ENCODE measurements at regions not wholly inside any gene's neighbourhood (a gene's known extent, or its start where the extent isn't known, plus 50 kb on each side); places are given as distances from the start of the nearest gene placed in this dataset.

GRCh38 chrY:19124609-19125008 lies 351.1 kb upstream of the HSFY2 start:
- intact Hi-C loops (cut with DNase I): no loop called here

DNA sequence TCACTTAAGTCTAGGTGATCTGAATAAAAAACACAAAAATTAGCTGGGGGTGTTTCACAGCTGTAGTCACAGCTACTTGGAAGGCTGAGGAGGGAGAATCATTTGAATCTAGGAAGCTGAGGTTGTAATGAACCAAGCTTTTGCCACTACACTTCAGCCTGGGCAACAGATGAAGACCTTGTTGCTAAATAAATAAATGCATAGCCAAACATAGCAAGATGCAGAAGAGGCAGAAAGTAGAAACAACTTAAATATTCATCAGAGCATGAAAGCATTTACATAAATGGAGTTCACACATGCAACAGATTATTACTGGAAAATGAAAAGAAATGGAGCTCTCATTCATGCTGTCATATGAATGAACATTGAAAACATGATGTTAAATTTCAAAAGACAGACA lies 348.9 kb upstream of the HSFY2 start:
- peaks cover 1% of the 10 kb centered on the region for H3K9me3 ChIP-seq (ENCODE audit: control insufficient read depth, low read length)
- no peaks in the 10 kb centered on the region for H3K27me3 ChIP-seq (ENCODE audit: control insufficient read depth in 1 of 2, insufficient read depth in 2 of 2, low read length in 1 of 2)
- H3K4me3 ChIP-seq (ENCODE audit: low read length in 2 of 2): no peak overlapping the region
- no peak overlapping the region for H3K27ac ChIP-seq (ENCODE audit: low read depth in 1 of 2, low read length in 2 of 2)
- H3K36me3 ChIP-seq (ENCODE audit: control insufficient read depth in 1 of 2, insufficient read depth in 2 of 2, low read length in 1 of 2): no peaks in the 10 kb centered on the region
- DNase-seq: no peak
- no peak for ATAC-seq (ENCODE audit: low FRiP score)
- intact Hi-C loops (cut with DNase I): no loop called here
- H3K4me1 ChIP-seq (ENCODE audit: control insufficient read depth in 1 of 2, insufficient read depth in 2 of 2, low read length in 2 of 2): no peaks in the 10 kb centered on the region

More at GRCh38 chrY:19124609-19125008, 351.1 kb upstream of the HSFY2 start:
- no peak overlapping the region for H3K27ac ChIP-seq (ENCODE audit: low read depth in 1 of 2, low read length in 2 of 2)
- no peaks in the 10 kb centered on the region for H3K4me1 ChIP-seq (ENCODE audit: control insufficient read depth in 1 of 2, insufficient read depth in 2 of 2, low read length in 2 of 2)
- H3K27me3 ChIP-seq (ENCODE audit: control insufficient read depth in 1 of 2, insufficient read depth in 2 of 2, low read length in 1 of 2): no peaks in the 10 kb centered on the region
- ATAC-seq (ENCODE audit: low FRiP score): no peak
- DNase-seq: no peak
- 80% methylated on average over 2 of the region's 2 CpGs; no CpG with 5 or more reads in 1 of the 2 donors for WGBS, 2 donors
- H3K9me3 ChIP-seq (ENCODE audit: control insufficient read depth, low read length): peaks cover 1% of the 10 kb centered on the region
- no peak overlapping the region for H3K4me3 ChIP-seq (ENCODE audit: low read length in 2 of 2)
- no peaks in the 10 kb centered on the region for H3K36me3 ChIP-seq (ENCODE audit: control insufficient read depth in 1 of 2, insufficient read depth in 2 of 2, low read length in 1 of 2)

GRCh38 chrY:19098349-19098748 lies 324.8 kb upstream of the HSFY2 start:
- ATAC-seq (ENCODE audit: low FRiP score) (no peak), DNase-seq (no peak)
- Histone ChIP-seq H3K4me3 (ENCODE audit: low read length in 2 of 2) (no peak overlapping the region), H3K36me3 (ENCODE audit: control insufficient read depth in 1 of 2, insufficient read depth in 2 of 2, low read length in 1 of 2) (no peaks in the 10 kb centered on the region), H3K4me1 (ENCODE audit: control insufficient read depth in 1 of 2, insufficient read depth in 2 of 2, low read length in 2 of 2) (no peaks in the 10 kb centered on the region), H3K9me3 (ENCODE audit: control insufficient read depth, low read length) (no peaks in the 10 kb centered on the region), H3K27ac (ENCODE audit: low read depth in 1 of 2, low read length in 2 of 2) (no peak overlapping the region), H3K27me3 (ENCODE audit: control insufficient read depth in 1 of 2, insufficient read depth in 2 of 2, low read length in 1 of 2) (peaks cover 0 to 1% of the 10 kb centered on the region in 2 donors)
- intact Hi-C loops (cut with DNase I): no loop called here
- WGBS, 2 donors: 79% methylated on average over 3 of the region's 3 CpGs; no CpG with 5 or more reads in 1 of the 2 donors

DNA sequence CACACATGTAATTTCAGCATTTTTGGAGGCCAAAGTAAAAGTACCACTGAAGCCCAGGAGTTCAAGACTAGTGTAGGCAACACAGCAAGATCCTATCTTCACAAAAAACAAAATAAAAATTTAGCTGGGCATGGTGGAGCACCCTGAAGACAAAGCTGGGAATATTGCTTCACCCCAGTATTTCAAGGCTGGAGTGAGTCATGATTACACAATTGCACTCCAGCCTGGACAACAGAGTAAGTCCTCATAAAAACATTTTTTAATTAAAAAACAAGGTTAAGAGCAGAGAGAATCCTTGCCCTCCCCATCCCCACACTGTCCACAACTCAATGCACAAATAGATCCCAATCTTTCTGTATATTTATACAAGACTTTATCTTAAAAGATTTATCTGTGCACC lies 321.9 kb upstream of the HSFY2 start:
- no peak overlapping the region for H3K27ac ChIP-seq (ENCODE audit: low read depth in 1 of 2, low read length in 2 of 2)
- no peaks in the 10 kb centered on the region for H3K4me1 ChIP-seq (ENCODE audit: control insufficient read depth in 1 of 2, insufficient read depth in 2 of 2, low read length in 2 of 2)
- ATAC-seq (ENCODE audit: low FRiP score) (no peak), DNase-seq (no peak)
- no peaks in the 10 kb centered on the region for H3K9me3 ChIP-seq (ENCODE audit: control insufficient read depth, low read length)
- H3K27me3 ChIP-seq (ENCODE audit: control insufficient read depth in 1 of 2, insufficient read depth in 2 of 2, low read length in 1 of 2): peaks cover 0 to 1% of the 10 kb centered on the region in 2 donors
- intact Hi-C loops (cut with DNase I): no loop called here
- H3K4me3 ChIP-seq (ENCODE audit: low read length in 2 of 2): no peak overlapping the region
- no peaks in the 10 kb centered on the region for H3K36me3 ChIP-seq (ENCODE audit: control insufficient read depth in 1 of 2, insufficient read depth in 2 of 2, low read length in 1 of 2)

DNA sequence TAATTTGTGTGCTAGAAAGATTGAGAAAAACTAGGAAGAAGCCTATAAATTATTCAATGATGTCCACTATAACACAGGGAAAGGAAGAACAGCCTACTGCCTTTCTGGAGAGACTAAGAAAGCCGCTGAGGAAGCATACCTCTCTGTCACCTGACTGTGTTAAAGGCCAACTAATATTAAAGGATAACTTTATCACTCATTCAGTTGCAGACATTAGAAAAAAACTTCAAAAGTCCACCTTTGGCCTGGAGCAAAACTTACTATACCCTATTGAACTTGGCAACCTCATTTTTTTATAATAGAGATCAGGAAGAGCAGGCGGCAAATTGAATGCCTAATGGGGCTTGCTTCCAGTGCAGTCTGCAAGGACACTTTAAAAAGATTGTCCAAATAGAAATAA lies 309.5 kb upstream of the HSFY2 start:
- Histone ChIP-seq H3K4me1 (ENCODE audit: control insufficient read depth in 1 of 2, insufficient read depth in 2 of 2, low read length in 2 of 2) (no peaks in the 10 kb centered on the region), H3K27ac (ENCODE audit: low read depth in 1 of 2, low read length in 2 of 2) (no peak overlapping the region), H3K9me3 (ENCODE audit: control insufficient read depth, low read length) (no peaks in the 10 kb centered on the region), H3K27me3 (ENCODE audit: control insufficient read depth in 1 of 2, insufficient read depth in 2 of 2, low read length in 1 of 2) (no peaks in the 10 kb centered on the region), H3K4me3 (ENCODE audit: low read length in 2 of 2) (no peak overlapping the region), H3K36me3 (ENCODE audit: control insufficient read depth in 1 of 2, insufficient read depth in 2 of 2, low read length in 1 of 2) (no peaks in the 10 kb centered on the region)
- DNase-seq (no peak), ATAC-seq (ENCODE audit: low FRiP score) (no peak)
- intact Hi-C loops (cut with DNase I): no loop called here
- 96% methylated on average over 2 of the region's 2 CpGs; no CpG with 5 or more reads in 1 of the 2 donors for WGBS, 2 donors

- DNase-seq (no peak), ATAC-seq (ENCODE audit: low FRiP score) (no peak)
- intact Hi-C loops (cut with DNase I): no loop called here
- H3K36me3 ChIP-seq (ENCODE audit: control insufficient read depth in 1 of 2, insufficient read depth in 2 of 2, low read length in 1 of 2): no peaks in the 10 kb centered on the region
- H3K27ac ChIP-seq (ENCODE audit: low read depth in 1 of 2, low read length in 2 of 2): peak overlapping the region in 1 of 2 donors; percentile 35
- no peaks in the 10 kb centered on the region for H3K4me1 ChIP-seq (ENCODE audit: control insufficient read depth in 1 of 2, insufficient read depth in 2 of 2, low read length in 2 of 2)
- no peaks in the 10 kb centered on the region for H3K9me3 ChIP-seq (ENCODE audit: control insufficient read depth, low read length)
- no peaks in the 10 kb centered on the region for H3K27me3 ChIP-seq (ENCODE audit: control insufficient read depth in 1 of 2, insufficient read depth in 2 of 2, low read length in 1 of 2)
- 4% methylated on average over 37 of the region's 37 CpGs; no CpG with 5 or more reads in 1 of the 2 donors for WGBS, 2 donors
- H3K4me3 ChIP-seq (ENCODE audit: low read length in 2 of 2): peak overlapping the region in 1 of 2 donors; percentile 62
Observed at GRCh38 chrY:19077698-19078113, 304.2 kb upstream of the HSFY2 start.

DNA sequence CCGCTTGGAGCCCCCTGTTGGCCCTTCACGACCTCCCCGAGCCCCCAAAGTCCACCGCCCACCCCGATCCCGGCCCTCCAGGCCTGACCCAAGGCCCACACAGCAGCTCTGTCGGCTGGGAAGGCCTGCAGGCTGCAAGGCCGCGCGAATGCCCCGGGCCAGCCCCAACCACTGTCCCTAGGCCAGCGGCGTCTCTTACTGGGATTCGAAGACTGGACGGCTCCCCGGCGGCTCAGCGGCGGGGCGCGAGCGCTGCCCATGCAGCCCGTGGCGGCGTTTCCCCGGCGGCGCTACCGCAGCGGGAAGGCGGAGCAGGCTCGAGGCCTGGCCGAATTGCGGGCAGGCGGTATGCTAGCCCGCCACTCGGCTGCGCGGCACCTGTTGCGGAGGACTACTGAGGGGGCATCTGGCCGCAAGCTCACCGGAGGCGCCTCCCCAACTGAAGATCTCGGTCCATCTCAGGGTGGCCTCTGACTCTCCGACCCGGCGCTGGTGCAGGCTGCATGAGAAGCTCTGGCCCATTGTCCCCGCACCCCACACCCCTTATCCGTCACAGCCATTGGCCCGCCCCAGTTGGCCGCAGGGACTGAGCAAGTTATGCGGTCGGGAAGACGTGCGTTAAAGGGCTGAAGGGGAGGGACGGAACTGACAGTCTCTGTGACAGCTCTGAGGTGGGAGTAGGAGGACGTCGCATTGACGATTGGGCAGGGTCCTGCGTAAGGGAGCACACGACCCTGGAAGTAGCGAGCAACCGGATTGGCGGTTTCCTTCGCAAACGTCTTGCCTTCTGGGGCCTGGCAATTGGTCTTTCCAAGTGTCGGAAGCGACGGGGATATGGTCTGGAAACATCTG lies 303.5 kb upstream of the HSFY2 start:
- H3K9me3 ChIP-seq (ENCODE audit: control insufficient read depth, low read length): no peaks in the 10 kb centered on the region
- peak overlapping the region in 1 of 2 donors; percentile 35 for H3K27ac ChIP-seq (ENCODE audit: low read depth in 1 of 2, low read length in 2 of 2)
- H3K27me3 ChIP-seq (ENCODE audit: control insufficient read depth in 1 of 2, insufficient read depth in 2 of 2, low read length in 1 of 2): no peaks in the 10 kb centered on the region
- H3K36me3 ChIP-seq (ENCODE audit: control insufficient read depth in 1 of 2, insufficient read depth in 2 of 2, low read length in 1 of 2): no peaks in the 10 kb centered on the region
- DNase-seq (no peak), ATAC-seq (ENCODE audit: low FRiP score) (no peak)
- 2% methylated on average over 69 of the region's 69 CpGs; no CpG with 5 or more reads in 1 of the 2 donors for WGBS, 2 donors
- intact Hi-C loops (cut with DNase I): no loop called here
- H3K4me3 ChIP-seq (ENCODE audit: low read length in 2 of 2): peak overlapping the region in 1 of 2 donors; percentile 62
- no peaks in the 10 kb centered on the region for H3K4me1 ChIP-seq (ENCODE audit: control insufficient read depth in 1 of 2, insufficient read depth in 2 of 2, low read length in 2 of 2)

DNA sequence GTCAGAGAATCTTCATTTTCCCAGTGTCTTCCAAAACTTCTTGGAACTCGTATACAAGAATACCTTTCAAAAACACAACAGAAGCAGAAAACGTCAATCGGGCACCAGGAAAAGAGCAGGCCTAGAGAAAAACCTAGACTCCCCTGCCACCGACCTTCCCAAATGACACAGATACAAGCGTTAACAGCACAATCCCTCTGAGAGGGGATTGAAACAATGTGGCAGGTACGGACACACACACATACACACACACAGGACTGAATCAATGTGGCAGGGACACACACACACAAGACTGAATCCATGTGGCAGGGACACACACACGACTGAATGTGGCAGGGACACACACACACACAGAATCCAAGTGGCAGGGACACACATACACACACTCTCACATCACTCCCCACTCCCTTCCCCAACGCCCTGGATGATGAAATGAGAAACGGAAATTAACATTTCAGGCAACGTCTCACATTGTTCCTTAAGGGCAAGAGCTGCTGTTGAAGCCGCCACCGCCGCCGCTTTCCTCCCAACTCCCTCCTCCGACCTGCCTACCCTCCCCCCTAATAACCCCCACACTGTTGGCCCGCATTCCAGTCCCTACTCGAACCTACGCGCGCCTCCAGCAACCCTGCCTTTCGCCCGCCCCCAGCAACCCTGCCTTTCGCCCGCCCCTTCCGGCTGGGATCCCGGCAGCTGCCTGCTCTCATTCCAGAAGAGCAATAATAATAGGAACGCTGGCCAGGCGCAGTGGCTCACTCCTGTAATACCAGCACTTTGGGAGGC lies 302.1 kb upstream of the HSFY2 start:
- Histone ChIP-seq H3K4me1 (ENCODE audit: control insufficient read depth in 1 of 2, insufficient read depth in 2 of 2, low read length in 2 of 2) (no peaks in the 10 kb centered on the region), H3K9me3 (ENCODE audit: control insufficient read depth, low read length) (no peaks in the 10 kb centered on the region), H3K36me3 (ENCODE audit: control insufficient read depth in 1 of 2, insufficient read depth in 2 of 2, low read length in 1 of 2) (no peaks in the 10 kb centered on the region), H3K4me3 (ENCODE audit: low read length in 2 of 2) (peak overlapping the region in 1 of 2 donors; percentile 23), H3K27me3 (ENCODE audit: control insufficient read depth in 1 of 2, insufficient read depth in 2 of 2, low read length in 1 of 2) (no peaks in the 10 kb centered on the region), H3K27ac (ENCODE audit: low read depth in 1 of 2, low read length in 2 of 2) (peak overlapping the region in 1 of 2 donors; percentile 67)
- 1% methylated on average over 28 of the region's 28 CpGs; no CpG with 5 or more reads in 1 of the 2 donors for WGBS, 2 donors
- intact Hi-C loops (cut with DNase I): no loop called here
- DNase-seq (no peak), ATAC-seq (ENCODE audit: low FRiP score) (no peak)
